NCI-H345 treated with DMSO at 0.1 percent for 48 hours (cell line): ENCODE measurements at regions not wholly inside any gene's neighbourhood (a gene's known extent, or its start where the extent isn't known, plus 50 kb on each side); places are given as distances from the start of the nearest gene placed in this dataset.

Source experiments
- DNase-seq: peaks from one replicate; lab custom pipeline; 2025; ENCODE audit not compliant: unreplicated experiment; lab: John Stamatoyannopoulos, UW

- no peak for DNase-seq
These were observed 1375.3 kb downstream of the PCDH18 start for GRCh38 chr4:136156947-136157346.

GRCh38 chr4:136150046-136150445 is 1382.2 kb downstream of the PCDH18 start:
- DNase-seq: no peak

- no peak for DNase-seq
These were observed 1395.7 kb downstream of the PCDH18 start for GRCh38 chr4:136136601-136137000.

GRCh38 chr4:136124251-136124745 is 1408.0 kb downstream of the PCDH18 start:
- DNase-seq: no peak

- DNase-seq: no peak
These were observed 1410.9 kb downstream of the PCDH18 start for GRCh38 chr4:136121426-136121825.

- no peak for DNase-seq
These were observed 1418.4 kb downstream of the PCDH18 start for GRCh38 chr4:136113921-136114320.

- no peak for DNase-seq
These were observed 1420.2 kb downstream of the PCDH18 start for GRCh38 chr4:136112116-136112515.

- no peak for DNase-seq
These were observed 1425.5 kb downstream of the PCDH18 start for GRCh38 chr4:136106753-136107152.

- no peak for DNase-seq
These were observed 1428.7 kb downstream of the PCDH18 start for GRCh38 chr4:136103616-136104015.

GRCh38 chr4:136097676-136098075 is 1434.6 kb downstream of the PCDH18 start:
- DNase-seq: no peak

- DNase-seq: no peak
These were observed 1444.0 kb downstream of the PCDH18 start for GRCh38 chr4:136088211-136088867.

GRCh38 chr4:136078976-136079375 is 1453.3 kb downstream of the PCDH18 start:
- DNase-seq: no peak

GRCh38 chr4:136056748-136057147 is 1475.5 kb downstream of the PCDH18 start:
- DNase-seq: no peak

GRCh38 chr4:136055360-136055759 is 1476.9 kb downstream of the PCDH18 start:
- DNase-seq: no peak

GRCh38 chr4:136036744-136037143 is 1495.5 kb downstream of the PCDH18 start:
- DNase-seq: no peak

- DNase-seq: no peak
These were observed 1499.9 kb downstream of the PCDH18 start for GRCh38 chr4:136032391-136032790.

GRCh38 chr4:136025540-136025939 is 1506.8 kb downstream of the PCDH18 start:
- no peak for DNase-seq

GRCh38 chr4:136017556-136017955 is 1514.7 kb downstream of the PCDH18 start:
- no peak for DNase-seq

GRCh38 chr4:136012220-136012619 is 1520.1 kb downstream of the PCDH18 start:
- DNase-seq: no peak

- DNase-seq: no peak
These were observed 1522.9 kb downstream of the PCDH18 start for GRCh38 chr4:136009258-136009832.

GRCh38 chr4:136007991-136008390 is 1524.3 kb downstream of the PCDH18 start:
- DNase-seq: no peak

- no peak for DNase-seq
These were observed 1530.0 kb downstream of the PCDH18 start for GRCh38 chr4:136002316-136002715.

GRCh38 chr4:136001791-136002190 is 1530.5 kb downstream of the PCDH18 start:
- no peak for DNase-seq
